C4-2B (cell line): ENCODE measurements at regions not wholly inside any gene's neighbourhood (a gene's known extent, or its start where the extent isn't known, plus 50 kb on each side); places are given as distances from the start of the nearest gene placed in this dataset.

Experiments used
- CTCF ChIP-seq: fragments of 450-650 bp; conservative IDR thresholded peaks from 2 replicates; pipeline ENCODE4 v1.5.1; 2017; ENCODE audit warnings: mild to moderate bottlenecking
- ZFX ChIP-seq: fragments of 450-650 bp; IDR thresholded peaks from 2 replicates; pipeline ENCODE4 v1.6.1; 2017

- TF ChIP-seq CTCF (no peak), ZFX (no peak)
Measured at GRCh38 chr1:57796616-57797015, 372.8 kb upstream of the DAB1 start.
